K562 (cell line): ENCODE measurements at regions not wholly inside any gene's neighbourhood (a gene's known extent, or its start where the extent isn't known, plus 50 kb on each side); places are given as distances from the start of the nearest gene placed in this dataset.

Experiments
- ATAC-seq: fragments of 200-7000 bp; cut with Tn5 transposase; 3 replicates; pipeline ENCODE4 v1.9.1; 2020; ENCODE audit warnings: moderate library complexity
- BruUV-seq: library from RNA; stranded (reverse); fragments of 400-500 nt; replicated peaks from 2 replicates; lab custom pipeline; 2021; lab: Mats Ljungman, UMichigan
- CTCF ChIA-PET: fragments of 300-600 bp; formaldehyde crosslinking; extraction: SDS; loops from one replicate; lab custom pipeline; 2021; ENCODE audit warnings: low intra/inter-chr PET ratio; lab: Yijun Ruan, JAX
- POLR2A ChIA-PET: fragments of 300-600, 350-650 bp; sonication (Branson Sonifier 250); formaldehyde crosslinking; extraction: SDS; loops from one replicate; lab custom pipeline; 2021; ENCODE audit warnings: antibody characterized with exemption, inconsistent platforms; lab: Yijun Ruan, JAX
- DNase-seq, 4 experiments: peaks; one replicate each; pipeline versions ENCODE4 v3.0.0 to v3.0.0-alpha.2; 2011 to 2018; ENCODE audit warnings: low spot score in 3 of 4, mixed read lengths in 3 of 4; ENCODE audit errors: extremely low read depth in 1 of 4
- FAIRE-seq: peaks from 2 replicates; lab custom pipeline; 2011; peaks lifted over from hg19 to GRCh38; lab: Jason Lieb, UNC
- H2AFZ ChIP-seq: 2 replicates; pipeline ENCODE4 v1.6.0; 2011; ENCODE audit warnings: low read depth, low read length, control low read depth, inconsistent platforms
- H3K27ac ChIP-seq: fragments of 200-600 bp; 3 replicates; pipeline ENCODE4 v1.8.0; 2011; ENCODE audit warnings: low read depth, mild to moderate bottlenecking, control low read depth, inconsistent platforms, low read length, moderate library complexity, mixed read lengths; ENCODE audit errors: extremely low read depth
- H3K27me3 ChIP-seq, 2 experiments: fragments of 300-600 bp in 1 of 2; 2 replicates in 1 of 2; 3 replicates in 1 of 2; pipeline versions ENCODE4 v1.6.0 to v1.8.0; 2011; ENCODE audit warnings: inconsistent platforms in 2 of 2, low read length in 2 of 2, mild to moderate bottlenecking in 1 of 2, mixed read lengths in 1 of 2, moderate library complexity in 1 of 2; ENCODE audit not compliant: control insufficient read depth in 2 of 2, insufficient read depth in 2 of 2
- H3K36me3 ChIP-seq: fragments of 300-600 bp; 3 replicates; pipeline ENCODE4 v1.8.0; 2011; ENCODE audit warnings: mild to moderate bottlenecking, low read length, inconsistent platforms; ENCODE audit not compliant: control insufficient read depth, insufficient read depth
- H3K4me1 ChIP-seq, 2 experiments: fragments of 200-600 bp in 1 of 2; replicated peaks in 1 of 2; 2 replicates in 1 of 2; 3 replicates in 1 of 2; pipeline versions ENCODE4 v1.5.1 to v1.8.0; 2011; ENCODE audit warnings: inconsistent platforms in 2 of 2, low read length in 2 of 2, mild to moderate bottlenecking in 1 of 2, mixed read lengths in 1 of 2, moderate library complexity in 1 of 2; ENCODE audit not compliant: control insufficient read depth in 2 of 2, insufficient read depth in 2 of 2
- H3K4me2 ChIP-seq: 2 replicates; pipeline ENCODE4 v1.6.1; 2011; ENCODE audit warnings: low read length, control low read depth, inconsistent platforms, mixed read lengths; ENCODE audit not compliant: insufficient read depth
- H3K4me3 ChIP-seq: fragments of 200-600 bp; sonication (generic), shearing (Covaris generic); 2 replicates; pipeline ENCODE4 v1.5.1; 2016; ENCODE audit warnings: control low read depth, inconsistent platforms
- H3K79me2 ChIP-seq: fragments of 200-600 bp; 3 replicates; pipeline ENCODE4 v1.8.0; 2011; ENCODE audit warnings: low read length, inconsistent platforms; ENCODE audit not compliant: control insufficient read depth, insufficient read depth
- H3K9ac ChIP-seq, 2 experiments: 2 replicates each; pipeline versions ENCODE4 v1.6.0 to v1.6.1; 2011; ENCODE audit warnings: low read depth in 2 of 2, low read length in 2 of 2, control low read depth in 1 of 2, inconsistent platforms in 1 of 2, mild to moderate bottlenecking in 1 of 2, mixed read lengths in 1 of 2; ENCODE audit not compliant: insufficient read depth in 1 of 2
- H3K9me1 ChIP-seq: one replicate; pipeline ENCODE4 v1.6.0; 2011; ENCODE audit warnings: inconsistent platforms, mild to moderate bottlenecking, low read length, moderate library complexity; ENCODE audit not compliant: control insufficient read depth, insufficient read depth
- H3K9me3 ChIP-seq: replicated peaks from 2 replicates; pipeline ENCODE4 v1.5.1; 2011; ENCODE audit warnings: low read depth, low read length, inconsistent platforms; ENCODE audit not compliant: control insufficient read depth, insufficient read depth
- H4K20me1 ChIP-seq: replicated peaks from 2 replicates; pipeline ENCODE4 v1.6.1; 2011; ENCODE audit warnings: low read length, inconsistent platforms, mixed read lengths; ENCODE audit not compliant: control insufficient read depth, insufficient read depth
- E2F1 ChIP-seq: sonication (generic); formaldehyde crosslinking; IDR thresholded peaks from 2 replicates; pipeline ENCODE4 v1.8.1; 2023; ENCODE audit warnings: mild to moderate bottlenecking, missing genetic modification reagents, moderate library complexity
- HOMEZ ChIP-seq: fragments of 250-450 bp; sonication (Bioruptor Pico); IDR thresholded peaks from 2 replicates; pipeline ENCODE4 v1.4.0; 2020; ENCODE audit warnings: mild to moderate bottlenecking, moderate library complexity
- NCOA1 ChIP-seq: fragments of 450-650 bp; IDR thresholded peaks from 2 replicates; pipeline ENCODE4 v1.6.1; 2016; ENCODE audit warnings: low read depth
- NFIC ChIP-seq: fragments of 450-650 bp; IDR thresholded peaks from 2 replicates; pipeline ENCODE4 v1.6.1; 2017; ENCODE audit warnings: mild to moderate bottlenecking, inconsistent platforms
- U2AF1 ChIP-seq: fragments of 200-400 bp; formaldehyde crosslinking; optimal IDR thresholded peaks from 2 replicates; pipeline ENCODE3; 2017; ENCODE audit warnings: mild to moderate bottlenecking, low read depth, low read length, moderate library complexity
- ZKSCAN1 ChIP-seq: fragments of 150-350 bp; IDR thresholded peaks from 2 replicates; pipeline ENCODE4 v1.6.1; 2016; ENCODE audit warnings: low read depth, low read length
- ZNF639 ChIP-seq, 2 experiments: fragments of 200-800 bp in 1 of 2; sonication (Bioruptor generic) in 1 of 2; sonication (generic) in 1 of 2; formaldehyde crosslinking in 1 of 2; IDR thresholded peaks in 1 of 2; conservative IDR thresholded peaks in 1 of 2; 2 replicates each; pipeline versions ENCODE4 v1.5.0 to v1.6.1; 2016 to 2020; ENCODE audit warnings: missing compliant biosample characterization in 1 of 2, missing genetic modification characterization in 1 of 2, missing genetic modification reagents in 1 of 2
- ZSCAN32 ChIP-seq: fragments of 450-650 bp; formaldehyde crosslinking; IDR thresholded peaks from 2 replicates; pipeline ENCODE4 v1.4.0; 2020; ENCODE audit warnings: mild to moderate bottlenecking, moderate library complexity
- WGBS: fragments of 100-300 bp; shearing (Covaris generic); methylation state at CpG from one replicate; pipeline ENCODE4 v1.1.6; 2016; ENCODE audit warnings: low coverage, mixed read lengths; ENCODE audit not compliant: insufficient coverage; ENCODE audit errors: missing lambda C conversion rate; 5-methylcytosine and 5-hydroxymethylcytosine counted together
- in situ Hi-C: fragments of 300-500 bp; cut with MboI; formaldehyde crosslinking; loops from 4 replicates; pipeline ENCODE4 v1.15.0; 2018; ENCODE audit warnings: inconsistent platforms, mixed read lengths
- intact Hi-C: fragments of 100-400 bp; cut with micrococcal nuclease; formaldehyde crosslinking; loops from 2 replicates; pipeline ENCODE4 v1.14.2; 2022

- no peak for FAIRE-seq
- intact Hi-C loops, result no loop called here
- in situ Hi-C loops, result no loop called here
Observed at GRCh38 chr13:85638815-85639393, 160.3 kb downstream of the SLITRK6 start.

GRCh38 chr13:85638265-85638664 lies 161.0 kb downstream of the SLITRK6 start:
- Histone ChIP-seq H3K9ac (no peak overlapping the region), H3K9me3 (no peaks in the 10 kb centered on the region), H3K36me3 (no peaks in the 10 kb centered on the region), H3K27ac (no peak overlapping the region), H3K4me3 (no peak overlapping the region), H3K27me3 (no peaks in the 10 kb centered on the region), H4K20me1 (no peaks in the 10 kb centered on the region), H2AFZ (no peak overlapping the region), H3K9me1 (no peaks in the 10 kb centered on the region), H3K79me2 (no peaks in the 10 kb centered on the region), H3K4me2 (no peak overlapping the region), H3K4me1 (no peaks in the 10 kb centered on the region)
- intact Hi-C loops, result no loop called here
- in situ Hi-C loops, result no loop called here
- TF ChIP-seq ZSCAN32 (CRISPR knock-in tag) (no peak), NCOA1 (no peak), NFIC (no peak), E2F1 (CRISPR knock-in tag) (no peak), ZNF639 (CRISPR knock-in tag; conservative IDR thresholded peaks at IDR 0.05 in 1 of 2, IDR thresholded peaks at IDR 0.05 in 1 of 2) (no peak), U2AF1 (no peak), ZKSCAN1 (no peak)
- FAIRE-seq (no peak), ATAC-seq (no peak), DNase-seq (no peak)
- 0% methylated on average over 5 of the region's 6 CpGs for WGBS
- CTCF ChIA-PET, result no interaction called here
- no TSS peak for BruUV-seq
- POLR2A ChIA-PET, result no interaction called here

More at GRCh38 chr13:85638815-85639393, 160.3 kb downstream of the SLITRK6 start:
- CTCF ChIA-PET, result no interaction called here
- 2% methylated on average over 6 of the region's 12 CpGs for WGBS
- H4K20me1 ChIP-seq, result no peaks in the 10 kb centered on the region
- no peak overlapping the region for H3K9ac ChIP-seq
- no peaks in the 10 kb centered on the region for H3K9me1 ChIP-seq
- no peaks in the 10 kb centered on the region for H3K4me1 ChIP-seq
- no peaks in the 10 kb centered on the region for H3K27me3 ChIP-seq
- no peak for DNase-seq
- no peaks in the 10 kb centered on the region for H3K79me2 ChIP-seq
- no peak for TF ChIP-seq HOMEZ (CRISPR knock-in tag)
- H3K4me3 ChIP-seq, result no peak overlapping the region
- H3K36me3 ChIP-seq, result no peaks in the 10 kb centered on the region
- POLR2A ChIA-PET, result no interaction called here
- H2AFZ ChIP-seq, result no peak overlapping the region
- no peak overlapping the region for H3K4me2 ChIP-seq
- H3K9me3 ChIP-seq, result no peaks in the 10 kb centered on the region
- no peak for ATAC-seq
- H3K27ac ChIP-seq, result no peak overlapping the region
- BruUV-seq, result no TSS peak
